Glomerular visceral epithelial cell (primary cell): ENCODE measurements at regions not wholly inside any gene's neighbourhood (a gene's known extent, or its start where the extent isn't known, plus 50 kb on each side); places are given as distances from the start of the nearest gene placed in this dataset.
A peak's percentile ranks its signal among the peaks of the same experiment; 100 is the strongest.
"Not testable (repeated sequence)": the region's sequence is repeated elsewhere in the genome, so short reads cannot be mapped to it uniquely, and the experiment has no call there.

Experiments used
- DNase-seq: peaks from one replicate; pipeline ENCODE4 v3.0.0-alpha.2; 2016; ENCODE audit errors: extremely low spot score

- not testable (repeated sequence) for DNase-seq
Observed at GRCh38 chr9:22508354-22508753, 61.7 kb downstream of the DMRTA1 start.

- DNase-seq: no peak
Observed at GRCh38 chr9:22508790-22509189, 62.2 kb downstream of the DMRTA1 start.

- DNase-seq: no peak
Observed at GRCh38 chr9:22512495-22512894, 65.9 kb downstream of the DMRTA1 start.

GRCh38 chr9:22514871-22515270, 68.2 kb downstream of the DMRTA1 start:
- DNase-seq: peak; percentile 3

GRCh38 chr9:22522206-22522740, 75.6 kb downstream of the DMRTA1 start:
- DNase-seq: no peak

GRCh38 chr9:22528485-22528884, 81.9 kb downstream of the DMRTA1 start:
- no peak for DNase-seq

GRCh38 chr9:22529426-22530199, 83.0 kb downstream of the DMRTA1 start:
- DNase-seq: peak; percentile 21

GRCh38 chr9:22535780-22536179, 89.2 kb downstream of the DMRTA1 start:
- DNase-seq: no peak

- no peak for DNase-seq
Observed at GRCh38 chr9:22537721-22538120, 91.1 kb downstream of the DMRTA1 start.

- DNase-seq: no peak
Observed at GRCh38 chr9:22548625-22549024, 102.0 kb downstream of the DMRTA1 start.

GRCh38 chr9:22574740-22575139, 128.1 kb downstream of the DMRTA1 start:
- DNase-seq: no peak

GRCh38 chr9:22580788-22581187, 134.2 kb downstream of the DMRTA1 start:
- no peak for DNase-seq

- no peak for DNase-seq
Observed at GRCh38 chr9:22582221-22582620, 135.6 kb downstream of the DMRTA1 start.

- no peak for DNase-seq
Observed at GRCh38 chr9:22588918-22589317, 142.3 kb downstream of the DMRTA1 start.

GRCh38 chr9:22590336-22591033, 143.9 kb downstream of the DMRTA1 start:
- no peak for DNase-seq

GRCh38 chr9:22595805-22596204, 149.2 kb downstream of the DMRTA1 start:
- no peak for DNase-seq

GRCh38 chr9:22617156-22617555, 170.5 kb downstream of the DMRTA1 start:
- DNase-seq: no peak

GRCh38 chr9:22622815-22623214, 176.2 kb downstream of the DMRTA1 start:
- no peak for DNase-seq

GRCh38 chr9:22623236-22623635, 176.6 kb downstream of the DMRTA1 start:
- no peak for DNase-seq

GRCh38 chr9:22625540-22625939, 178.9 kb downstream of the DMRTA1 start:
- DNase-seq: no peak

- no peak for DNase-seq
Observed at GRCh38 chr9:22643541-22643940, 196.9 kb downstream of the DMRTA1 start.

GRCh38 chr9:22645893-22646292, 199.3 kb downstream of the DMRTA1 start:
- no peak for DNase-seq

GRCh38 chr9:22649384-22649783, 202.8 kb downstream of the DMRTA1 start:
- DNase-seq: no peak
